HG02571 (cell line): ENCODE measurements at regions not wholly inside any gene's neighbourhood (a gene's known extent, or its start where the extent isn't known, plus 50 kb on each side); places are given as distances from the start of the nearest gene placed in this dataset.

Source experiments
- ATAC-seq: cut with Tn5 transposase; IDR thresholded peaks from one replicate; pipeline ENCODE4 v1.9.1; 2021; ENCODE audit warnings: mild to moderate bottlenecking, moderate library complexity; ENCODE audit not compliant: unreplicated experiment

DNA sequence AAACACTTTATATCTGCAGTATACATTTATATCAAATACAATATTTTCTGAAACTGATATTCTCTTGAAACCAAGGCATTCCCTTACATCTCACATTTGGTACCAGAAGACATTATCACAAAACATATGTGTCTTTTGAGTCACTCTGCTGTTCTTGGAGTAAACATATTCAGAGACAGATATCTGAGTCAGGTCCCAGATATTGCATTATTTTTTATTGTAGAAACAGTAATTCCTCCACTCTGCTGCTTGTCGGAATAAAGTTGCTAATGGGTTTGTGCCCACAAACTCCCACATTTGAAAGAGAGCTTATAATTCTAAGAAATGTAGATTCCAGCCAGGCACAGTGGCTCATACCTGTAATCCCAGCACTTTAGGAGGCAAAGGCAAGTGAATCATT lies 261.1 kb upstream of the DAPK1 start:
- ATAC-seq: no peak

DNA sequence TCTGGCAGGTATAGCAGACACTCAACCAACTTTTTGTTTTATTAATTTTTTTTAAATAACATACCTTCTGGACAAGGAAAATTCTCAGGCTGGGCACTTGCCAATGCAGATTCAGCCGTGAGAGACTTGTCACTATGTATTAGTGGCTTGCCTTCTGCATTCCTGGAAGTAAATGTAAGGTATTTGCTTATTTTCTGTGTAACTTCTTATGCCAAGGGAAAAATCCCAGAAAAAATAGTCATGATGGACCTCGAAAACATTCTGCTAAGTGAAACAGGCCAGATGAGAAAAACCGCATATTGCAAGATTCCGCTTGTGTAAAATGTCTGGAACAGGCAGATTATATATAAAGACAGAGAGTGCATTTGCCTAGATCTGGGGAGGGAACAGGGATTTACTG lies 260.3 kb upstream of the DAPK1 start:
- no peak for ATAC-seq

DNA sequence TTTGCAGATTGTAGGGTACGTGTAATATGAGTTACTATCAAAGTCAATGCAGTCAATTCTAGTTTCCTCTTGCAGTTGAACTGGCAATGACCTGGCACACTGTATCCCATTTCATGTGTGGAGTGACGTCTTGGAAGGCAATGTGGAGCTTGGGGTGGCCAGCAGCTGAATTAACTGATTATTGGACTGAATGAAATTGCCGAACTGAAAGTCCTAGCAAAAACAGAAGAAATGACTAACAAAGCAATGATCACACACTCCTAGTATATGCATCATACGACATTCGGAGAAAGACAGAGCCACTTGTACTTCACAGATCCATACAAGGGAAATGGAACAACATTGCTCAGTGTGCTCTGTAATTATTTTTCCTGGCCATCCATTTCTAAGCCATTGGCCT lies 259.1 kb upstream of the DAPK1 start:
- no peak for ATAC-seq

DNA sequence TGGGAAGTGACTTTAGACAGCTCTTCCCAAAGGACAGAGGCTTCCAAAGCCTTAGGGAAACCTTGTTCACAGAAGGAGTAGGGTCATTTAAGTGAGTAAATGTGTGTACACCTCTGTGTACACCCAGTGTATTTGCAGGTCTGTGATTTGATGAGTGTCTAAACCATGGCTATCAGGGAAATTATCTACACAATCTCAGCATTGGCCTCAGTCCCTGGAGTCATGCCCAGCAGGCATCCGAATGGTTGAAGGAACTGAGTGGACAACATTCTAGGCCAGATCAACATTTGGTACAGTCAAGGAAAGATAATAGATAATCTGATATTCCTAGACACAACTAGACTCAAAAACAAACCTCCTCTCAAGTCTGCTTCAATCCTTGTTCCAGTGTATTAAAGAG lies 258.4 kb upstream of the DAPK1 start:
- ATAC-seq: no peak

DNA sequence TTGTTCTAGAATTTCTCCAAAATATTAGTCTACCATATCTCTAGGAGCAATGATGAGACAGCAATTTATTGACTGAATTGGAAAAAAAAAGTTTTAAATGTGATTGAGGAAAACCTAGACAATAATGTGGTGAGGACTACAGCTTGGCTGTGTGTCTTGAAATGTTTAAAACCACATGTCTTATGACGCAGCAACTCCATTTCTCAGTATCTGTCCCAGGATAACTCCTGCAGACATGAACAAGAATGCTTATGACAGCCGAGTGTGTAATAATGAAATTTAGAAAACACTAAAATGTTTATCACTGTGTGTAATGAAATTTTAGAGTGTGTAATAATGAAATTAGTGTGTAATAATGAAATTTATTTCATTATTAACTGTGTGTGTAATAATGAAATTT lies 254.1 kb upstream of the DAPK1 start:
- no peak for ATAC-seq

DNA sequence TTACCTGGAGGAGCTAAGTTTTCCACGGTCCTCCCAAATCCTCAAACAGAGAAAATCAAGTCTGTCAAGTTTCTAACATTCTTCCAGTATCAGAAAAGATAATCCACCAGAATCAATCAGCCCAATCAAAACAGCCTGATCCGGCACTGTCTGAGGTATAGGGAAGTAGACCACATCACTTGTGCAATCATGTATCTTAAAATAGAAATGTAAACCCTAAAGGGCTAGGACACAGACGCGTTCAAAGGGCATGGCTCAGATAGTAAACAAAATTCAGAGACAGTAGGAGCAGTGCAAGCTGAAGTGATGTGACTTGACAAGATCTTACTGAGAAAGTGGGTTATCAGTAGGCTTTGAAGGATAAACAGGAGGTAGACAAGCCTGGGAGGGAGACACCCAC lies 252.4 kb upstream of the DAPK1 start:
- ATAC-seq: no peak

DNA sequence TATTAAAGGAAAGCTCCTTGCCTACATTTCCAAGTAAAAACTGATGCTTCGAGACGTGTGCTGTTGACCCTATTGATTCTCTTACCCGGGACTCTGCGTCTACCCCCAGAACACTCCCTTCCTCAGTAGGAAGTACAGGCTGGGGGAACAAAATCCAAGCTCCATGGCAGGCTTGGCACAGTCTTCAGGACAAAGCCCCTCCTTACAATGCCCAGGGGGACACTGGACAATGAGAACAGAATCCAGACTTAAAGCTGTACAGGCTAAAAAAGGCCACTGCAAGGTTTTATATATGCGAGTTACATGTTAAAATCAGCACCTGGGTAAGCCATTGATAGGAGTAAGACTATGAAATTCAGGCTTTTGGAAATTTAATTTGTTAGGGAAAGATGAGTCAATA lies 250.6 kb upstream of the DAPK1 start:
- ATAC-seq: no peak

DNA sequence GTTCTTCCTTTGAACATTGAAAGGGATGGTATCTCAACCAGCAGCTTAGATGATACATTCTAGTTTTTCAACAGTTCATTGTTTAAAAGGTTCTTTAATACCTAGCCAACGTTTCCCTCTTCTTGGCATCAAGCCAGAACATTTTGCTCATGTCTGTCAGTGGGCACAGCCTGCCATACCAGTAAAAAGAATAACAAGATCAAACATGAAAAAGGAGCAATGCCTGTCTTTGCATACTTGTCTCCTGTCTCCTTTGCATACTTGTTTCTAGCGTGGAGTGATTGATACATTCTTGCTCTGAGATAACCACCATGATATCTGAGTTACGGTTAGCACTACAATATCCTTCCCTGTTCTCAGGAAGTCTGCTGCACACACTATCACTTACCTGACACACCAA lies 248.6 kb upstream of the DAPK1 start:
- no peak for ATAC-seq

DNA sequence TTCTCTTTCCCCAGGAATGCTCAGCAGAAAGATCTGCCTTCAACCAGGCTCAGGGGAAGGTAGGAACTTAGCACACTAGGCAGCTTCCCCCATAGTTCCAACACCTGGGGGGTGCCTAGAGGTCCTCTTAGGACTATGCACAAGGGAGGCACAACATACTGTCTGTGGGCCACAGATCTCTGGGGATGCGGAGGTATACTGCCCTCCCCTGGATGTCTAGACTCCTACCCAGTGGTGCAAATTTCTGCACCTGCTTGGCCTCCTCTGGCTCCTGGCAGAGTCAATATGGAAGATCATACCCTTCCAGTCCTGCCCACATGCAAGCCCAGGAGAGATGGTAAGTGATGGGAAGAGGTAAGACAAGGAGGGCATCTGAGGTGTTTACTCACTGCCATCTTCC lies 247.5 kb upstream of the DAPK1 start:
- no peak for ATAC-seq

DNA sequence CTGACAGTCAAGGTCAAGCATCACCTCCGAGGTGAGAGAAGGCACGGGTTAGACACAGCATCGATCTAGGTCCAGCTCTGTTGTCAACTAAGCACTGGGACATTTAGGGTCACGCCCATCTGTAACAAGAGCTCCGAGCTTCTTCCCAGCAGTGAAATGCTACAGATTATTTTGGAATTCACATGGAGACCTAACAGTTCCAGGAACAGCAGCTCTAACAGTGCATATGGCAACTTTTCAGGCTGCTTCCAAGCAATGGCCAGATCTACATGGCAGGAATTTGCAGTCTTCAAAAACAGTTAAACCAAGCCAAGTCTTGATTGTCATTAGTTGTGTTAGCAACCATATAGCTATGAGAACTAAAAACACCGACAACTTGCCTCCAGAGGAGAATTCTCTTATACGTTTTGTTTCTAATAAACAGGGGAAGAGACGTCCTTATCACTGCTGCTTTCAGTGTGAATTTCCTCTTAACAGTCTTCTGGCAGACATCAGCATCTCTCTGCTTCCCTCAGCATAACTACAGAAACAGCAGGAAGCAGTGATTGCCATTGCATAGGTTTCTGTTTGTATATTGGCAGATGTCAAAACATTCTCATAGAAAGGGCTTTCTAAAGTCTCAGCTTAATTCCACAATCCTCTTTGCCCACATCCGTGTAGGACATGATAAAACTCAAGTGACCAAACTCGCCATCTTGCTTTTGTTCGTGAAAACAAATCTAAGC lies 242.1 kb upstream of the DAPK1 start:
- ATAC-seq: no peak

DNA sequence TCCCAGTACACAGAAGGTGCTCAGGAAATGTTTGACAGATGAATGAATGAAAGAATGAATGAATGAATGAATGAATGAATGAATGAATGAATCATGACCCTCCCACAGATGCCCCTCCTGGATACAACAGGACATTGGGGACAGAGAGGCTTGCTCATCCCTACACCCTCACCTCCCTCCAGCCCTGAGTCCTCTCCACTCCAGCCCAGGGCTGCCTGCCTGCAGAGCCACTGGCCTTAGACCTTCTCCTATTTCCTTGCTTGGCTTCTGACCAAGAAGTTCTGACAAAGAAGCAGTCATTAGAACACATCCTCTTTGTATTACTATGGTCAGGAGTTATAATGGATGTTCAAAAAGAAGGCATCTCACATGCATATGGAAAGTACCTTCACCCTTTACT lies 240.7 kb upstream of the DAPK1 start:
- ATAC-seq: no peak

DNA sequence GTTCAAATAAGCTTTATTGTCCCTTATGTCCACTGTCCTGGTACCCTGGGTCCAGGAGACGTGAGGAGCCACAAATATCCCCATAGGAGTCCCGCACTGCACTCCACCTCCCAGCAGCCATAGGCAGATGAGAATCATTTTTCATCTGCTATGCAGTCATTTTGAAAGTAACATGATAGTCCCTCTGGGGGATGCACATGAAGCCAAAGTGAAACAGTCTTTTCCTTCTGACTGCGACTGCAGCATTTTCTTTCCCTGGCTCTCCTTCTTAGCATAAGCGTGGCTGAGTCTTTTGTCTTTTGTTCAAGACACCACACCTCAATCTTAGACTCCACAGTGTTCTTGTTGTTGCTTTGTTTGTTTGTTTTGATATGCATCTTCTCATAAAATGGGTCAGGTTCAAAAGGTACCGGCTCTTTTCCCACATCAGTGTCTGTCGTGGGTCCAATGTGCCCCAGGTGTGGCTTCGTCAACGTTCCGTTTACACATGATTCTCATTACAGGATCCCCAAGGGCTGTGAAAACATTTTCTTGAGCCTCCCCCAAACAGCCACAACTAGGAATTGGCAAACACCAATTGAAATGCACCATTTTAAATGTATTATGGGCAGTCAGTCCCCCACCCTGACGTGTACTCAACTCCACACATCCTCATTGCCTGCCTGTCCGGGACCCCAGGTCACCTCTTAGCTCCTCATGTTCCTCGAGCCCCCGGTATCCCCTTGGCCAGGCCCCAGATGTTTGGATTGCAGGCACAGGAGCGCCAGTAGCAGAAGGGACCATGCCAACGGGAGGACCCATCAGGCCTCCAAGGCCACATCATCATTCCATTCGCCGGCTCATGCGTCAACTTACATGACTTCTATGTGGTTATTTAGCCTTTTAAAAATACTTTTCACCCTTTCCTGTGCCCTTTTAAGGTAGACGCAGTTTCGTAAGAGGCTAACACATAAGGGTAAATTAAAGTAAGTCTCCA lies 237.8 kb upstream of the DAPK1 start:
- no peak for ATAC-seq

DNA sequence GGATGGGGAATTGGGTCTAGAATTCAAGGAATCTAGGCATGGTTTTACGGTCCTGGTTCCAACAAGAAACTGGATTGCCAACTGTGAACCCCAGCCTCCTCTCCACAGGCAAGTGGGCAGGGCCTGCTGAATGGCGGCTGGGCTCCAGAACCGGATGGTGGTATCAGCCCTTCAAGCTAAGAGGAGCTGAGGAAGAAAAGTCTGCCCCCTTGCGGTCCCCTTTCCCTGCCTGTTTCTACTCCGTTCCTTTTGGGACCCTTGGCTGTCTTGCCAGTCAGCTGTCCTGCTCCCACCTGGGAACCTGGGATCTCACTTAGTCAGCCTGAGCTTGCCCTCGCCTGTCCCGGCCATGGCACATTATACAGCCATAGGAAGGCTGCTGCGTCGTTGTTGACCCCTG lies 234.4 kb upstream of the DAPK1 start:
- no peak for ATAC-seq

DNA sequence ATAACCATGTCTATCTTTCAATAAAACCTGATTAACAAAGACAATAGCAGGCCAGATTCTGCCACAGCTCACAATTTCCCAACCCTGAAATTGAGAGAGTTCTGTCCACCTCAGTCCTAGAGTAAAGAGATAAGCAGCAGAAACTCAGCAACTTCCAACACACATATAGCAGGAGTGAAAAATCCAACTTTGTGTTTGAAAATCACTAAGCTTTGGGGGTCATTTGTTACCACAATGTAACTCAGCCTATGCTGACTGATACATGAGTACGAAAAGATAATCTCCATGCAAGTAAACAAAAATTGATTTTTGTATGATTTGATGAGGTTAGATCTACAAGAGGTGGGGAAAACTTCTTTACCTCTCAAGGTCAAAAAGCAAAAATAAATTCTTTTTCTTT lies 231.0 kb upstream of the DAPK1 start:
- no peak for ATAC-seq

DNA sequence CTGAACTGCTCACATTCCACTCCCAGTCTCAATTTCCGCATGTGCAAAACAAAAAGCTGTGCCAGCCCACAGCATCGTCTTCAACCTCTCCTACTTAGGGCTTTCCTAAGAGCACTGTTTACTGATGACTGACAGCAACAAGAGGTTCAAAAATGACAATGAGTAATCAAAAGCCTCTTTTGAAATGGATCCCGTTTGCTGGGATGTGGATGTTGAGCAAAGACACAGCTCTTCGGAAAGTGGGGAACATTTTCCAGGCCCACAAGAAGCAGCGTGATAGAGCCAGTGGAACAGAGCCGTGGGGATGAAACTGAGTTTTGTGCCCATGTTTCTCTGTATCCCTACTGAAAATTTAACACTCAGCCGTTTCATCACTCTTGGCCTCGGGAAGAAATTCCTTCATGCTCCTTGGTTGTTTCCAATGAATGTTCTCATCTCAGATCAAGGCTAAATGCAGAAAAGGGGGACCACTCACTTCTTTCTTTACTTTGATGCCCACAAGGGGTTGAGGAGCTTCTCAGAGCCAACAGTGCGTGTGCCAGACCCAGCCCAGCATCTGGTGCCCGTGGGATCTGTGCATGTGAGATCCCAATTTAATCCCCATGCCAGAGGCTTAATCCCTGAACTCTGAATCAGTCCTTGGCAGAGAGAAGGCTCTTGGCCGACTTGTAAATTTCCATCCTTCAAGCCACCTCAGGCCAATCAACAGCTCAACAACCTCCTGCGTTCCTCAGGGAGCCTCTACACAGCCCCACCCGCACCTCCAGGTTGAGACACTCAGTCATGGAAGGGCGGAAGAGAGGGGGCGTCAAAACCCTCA lies 230.2 kb upstream of the DAPK1 start:
- no peak for ATAC-seq

DNA sequence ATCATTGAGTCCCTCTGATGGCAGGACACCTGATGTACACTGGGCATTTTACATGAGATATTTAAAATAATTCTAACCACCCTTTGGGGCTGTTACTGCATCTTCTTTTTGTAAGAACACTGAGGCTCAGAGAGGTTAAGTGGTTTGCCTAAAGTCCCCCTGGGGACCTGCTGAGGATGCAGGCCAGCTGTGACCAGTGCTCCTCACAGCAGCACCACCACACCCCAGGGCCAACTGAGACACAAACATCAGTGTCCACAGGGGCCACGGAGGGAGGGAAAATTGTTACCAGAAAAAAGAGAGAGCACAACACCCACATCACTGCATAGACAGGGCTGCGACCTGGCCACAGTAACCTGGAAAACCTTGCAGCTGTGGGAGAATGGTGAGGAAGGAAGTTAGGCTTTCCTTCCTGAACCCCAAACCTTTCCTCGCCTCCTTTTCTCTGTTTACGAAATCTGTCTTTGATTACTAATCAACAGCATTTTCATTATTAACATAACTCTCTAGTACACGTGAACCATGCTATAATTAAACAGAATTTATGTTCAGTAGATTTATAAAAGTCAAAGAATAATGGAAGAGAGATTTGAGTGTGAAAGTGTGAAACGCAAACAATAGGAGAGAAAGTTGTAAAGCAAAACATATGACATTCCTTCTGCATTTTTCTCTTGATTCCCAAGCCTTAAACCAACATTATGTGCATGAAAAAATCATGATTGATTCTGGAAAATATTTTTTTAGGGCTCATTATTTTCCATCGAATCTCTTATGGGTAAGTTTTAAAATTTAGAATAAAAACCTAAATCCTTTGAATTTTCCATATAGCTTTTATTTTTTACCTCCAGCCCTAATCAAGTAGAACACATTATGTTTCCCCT lies 228.1 kb upstream of the DAPK1 start:
- ATAC-seq: no peak

DNA sequence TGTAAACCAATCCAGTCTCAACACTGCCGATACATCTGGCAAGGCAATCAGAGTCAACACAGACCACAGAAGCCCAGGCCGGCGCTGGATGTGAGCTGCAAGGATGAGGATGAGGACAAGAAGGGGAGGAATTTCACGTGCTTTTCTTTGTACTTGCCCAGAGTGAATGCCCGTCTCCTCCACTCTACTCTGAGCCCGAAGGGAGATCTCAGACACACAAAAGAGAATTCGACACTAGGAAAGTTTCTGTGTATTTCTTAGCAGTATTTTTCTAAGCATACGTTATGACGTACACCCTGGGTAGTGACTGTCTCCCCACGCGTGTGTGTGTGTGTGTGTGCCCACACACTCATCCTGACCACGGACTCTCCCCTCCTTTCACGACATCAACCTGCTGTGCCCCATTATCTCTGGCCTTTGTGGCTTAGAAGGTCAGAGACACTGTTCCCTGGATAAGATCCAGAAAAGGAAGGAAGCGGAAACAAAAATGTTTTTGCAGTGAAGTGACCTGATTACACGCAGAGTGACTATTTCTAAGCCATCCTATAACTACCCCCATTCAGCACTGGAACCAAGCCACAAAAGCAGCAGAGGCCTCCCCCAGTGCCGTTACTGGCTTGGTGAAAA lies 227.3 kb upstream of the DAPK1 start:
- no peak for ATAC-seq

DNA sequence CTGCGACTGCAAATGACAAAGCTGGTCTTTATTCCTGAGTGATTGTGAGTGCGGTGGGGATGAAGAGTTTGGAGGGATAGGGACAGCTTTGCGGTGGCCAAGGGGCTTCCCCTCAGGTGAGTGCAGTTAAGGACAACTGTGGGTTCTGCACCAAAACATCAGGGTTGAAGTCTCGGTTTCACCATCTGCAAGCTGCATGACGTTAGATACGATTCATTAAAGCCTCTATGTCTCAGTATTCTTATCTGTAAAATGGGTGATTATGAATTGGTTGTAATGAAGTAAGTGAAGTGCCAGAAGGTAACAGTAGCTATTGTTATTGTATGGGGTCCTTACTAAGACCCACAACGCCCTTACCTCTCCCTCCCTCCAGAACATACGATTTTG lies 226.8 kb upstream of the DAPK1 start:
- no peak for ATAC-seq

DNA sequence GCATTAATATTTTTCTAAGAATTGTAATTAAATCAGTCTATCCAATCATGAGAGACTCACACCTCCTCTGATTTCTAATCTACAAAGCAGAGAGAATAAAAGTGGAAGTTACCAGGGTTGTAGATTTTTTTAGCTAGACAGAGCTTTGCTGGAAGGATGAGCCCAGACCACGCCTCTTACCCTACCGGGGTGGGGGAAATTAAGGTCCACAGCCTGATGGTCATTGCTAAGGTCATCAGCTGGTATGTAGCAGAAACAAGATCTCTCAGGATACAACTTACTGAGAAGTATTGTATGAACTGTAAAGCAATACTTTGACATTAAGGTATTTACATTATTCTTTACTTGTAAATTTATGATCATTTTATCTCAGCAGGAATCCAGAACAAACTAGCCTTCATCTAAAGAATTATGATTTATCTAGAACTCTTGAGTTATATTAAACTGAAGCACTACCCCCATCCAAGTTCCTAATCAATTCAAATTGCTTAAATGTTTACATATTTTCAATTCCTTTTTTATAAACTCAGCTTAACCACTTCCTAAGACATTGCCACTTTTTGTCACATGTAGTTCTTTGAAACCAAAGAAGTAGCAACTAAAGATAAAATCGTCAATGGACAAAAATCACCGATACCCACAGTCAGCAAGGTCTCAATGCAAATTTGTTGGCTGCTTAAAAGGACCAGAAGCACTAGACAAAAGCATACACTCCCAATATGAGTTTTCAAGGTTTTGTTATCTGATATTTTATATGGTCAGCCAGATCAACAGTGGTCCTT lies 225.8 kb upstream of the DAPK1 start:
- ATAC-seq: no peak
